Ovary (tissue), 7 donors: ENCODE measurements at regions not wholly inside any gene's neighbourhood (a gene's known extent, or its start where the extent isn't known, plus 50 kb on each side); places are given as distances from the start of the nearest gene placed in this dataset.

ENCODE experiments used
- DNase-seq, 5 donors: peaks; one replicate each; pipeline ENCODE4 v3.0.0-alpha.2; 2019 to 2020
- H3K27ac ChIP-seq, 2 donors: fragments of 200-600 bp; one replicate each; pipeline versions ENCODE4 v1.5.1 to v1.8.0; 2019 to 2022
- H3K27me3 ChIP-seq: fragments of 200-600 bp; one replicate; pipeline ENCODE4 v1.8.0; 2022
- H3K36me3 ChIP-seq: fragments of 200-600 bp; sonication (generic); one replicate; pipeline ENCODE4 v1.5.1; 2019
- H3K4me1 ChIP-seq: one replicate; pipeline ENCODE4 v1.8.1; 2013; ENCODE audit warnings: mild to moderate bottlenecking, moderate library complexity; ENCODE audit not compliant: insufficient read depth
- H3K4me3 ChIP-seq: fragments of 200-600 bp; sonication (generic); one replicate; pipeline ENCODE4 v1.5.1; 2017
- H3K9me3 ChIP-seq, 2 donors: fragments of 200-600 bp in 1 of 2; sonication (generic) in 1 of 2; one replicate each; pipeline versions ENCODE4 v1.5.1 to v1.8.1; 2013 to 2019; ENCODE audit warnings: mild to moderate bottlenecking in 1 of 2, moderate library complexity in 1 of 2
- EP300 ChIP-seq: sonication (generic); formaldehyde crosslinking; IDR thresholded peaks from one replicate; pipeline ENCODE4 v1.6.1; 2017; ENCODE audit warnings: antibody characterized with exemption
- POLR2A ChIP-seq: fragments of 450-650 bp; IDR thresholded peaks from one replicate; pipeline ENCODE4 v1.6.1; 2017; ENCODE audit warnings: antibody characterized with exemption, mild to moderate bottlenecking, moderate library complexity
- WGBS, 3 donors: extraction: QIAGEN DNeasy Blood & Tissue Kit in 1 of 3; methylation state at CpG; one replicate each; pipeline versions ENCODE4 v1.1.5 to v1.1.7; 2013 to 2017; 5-methylcytosine and 5-hydroxymethylcytosine counted together
- intact Hi-C, 4 donors: fragments of 100-400 bp; cut with DNase I; formaldehyde crosslinking; loops; one replicate each; pipeline versions ENCODE4 v1.11.0 to v1.15.1; 2022 to 2023
- TF ChIP-seq, protein P1 (sequence below), 3 donors: fragments of 450-650 bp in 2 of 3; fragments of 200-600 bp in 1 of 3; IDR thresholded peaks; one replicate each; pipeline versions ENCODE4 v1.5.1 to v1.8.0; 2016 to 2022; ENCODE audit warnings: antibody characterized with exemption in 3 of 3, mild to moderate bottlenecking in 1 of 3
- donor health status: DM: no; HTN: no; CAD: no; lungs with moderate emphysema.
- donor health status: DM: no; HTN: no; CAD: no.
- donor health status: Bipolar disorder and iron deficiency.
- donor health status: DM: no; HTN: no; CAD: no.
- donor health status: DM: yes; HTN: yes; CAD: no.

GRCh38 chr10:57743711-57744110 lies 524.0 kb downstream of the IPMK start:
- Histone ChIP-seq H3K4me1 (no peaks in the 10 kb centered on the region), H3K36me3 (no peaks in the 10 kb centered on the region), H3K4me3 (no peak overlapping the region), H3K27ac (no peak overlapping the region), H3K27me3 (no peaks in the 10 kb centered on the region), H3K9me3 (no peaks in the 10 kb centered on the region)
- WGBS, 3 donors = 61 to 63% (median 61%) methylated on average over 1 of the region's 1 CpG
- intact Hi-C loops = no loop called here
- TF ChIP-seq POLR2A = no peak
- no peak for TF ChIP-seq EP300
- TF ChIP-seq, protein P1, sequence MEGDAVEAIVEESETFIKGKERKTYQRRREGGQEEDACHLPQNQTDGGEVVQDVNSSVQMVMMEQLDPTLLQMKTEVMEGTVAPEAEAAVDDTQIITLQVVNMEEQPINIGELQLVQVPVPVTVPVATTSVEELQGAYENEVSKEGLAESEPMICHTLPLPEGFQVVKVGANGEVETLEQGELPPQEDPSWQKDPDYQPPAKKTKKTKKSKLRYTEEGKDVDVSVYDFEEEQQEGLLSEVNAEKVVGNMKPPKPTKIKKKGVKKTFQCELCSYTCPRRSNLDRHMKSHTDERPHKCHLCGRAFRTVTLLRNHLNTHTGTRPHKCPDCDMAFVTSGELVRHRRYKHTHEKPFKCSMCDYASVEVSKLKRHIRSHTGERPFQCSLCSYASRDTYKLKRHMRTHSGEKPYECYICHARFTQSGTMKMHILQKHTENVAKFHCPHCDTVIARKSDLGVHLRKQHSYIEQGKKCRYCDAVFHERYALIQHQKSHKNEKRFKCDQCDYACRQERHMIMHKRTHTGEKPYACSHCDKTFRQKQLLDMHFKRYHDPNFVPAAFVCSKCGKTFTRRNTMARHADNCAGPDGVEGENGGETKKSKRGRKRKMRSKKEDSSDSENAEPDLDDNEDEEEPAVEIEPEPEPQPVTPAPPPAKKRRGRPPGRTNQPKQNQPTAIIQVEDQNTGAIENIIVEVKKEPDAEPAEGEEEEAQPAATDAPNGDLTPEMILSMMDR (IDR thresholded peaks at IDR 0.05) = no peak
- no peak for DNase-seq

DNA sequence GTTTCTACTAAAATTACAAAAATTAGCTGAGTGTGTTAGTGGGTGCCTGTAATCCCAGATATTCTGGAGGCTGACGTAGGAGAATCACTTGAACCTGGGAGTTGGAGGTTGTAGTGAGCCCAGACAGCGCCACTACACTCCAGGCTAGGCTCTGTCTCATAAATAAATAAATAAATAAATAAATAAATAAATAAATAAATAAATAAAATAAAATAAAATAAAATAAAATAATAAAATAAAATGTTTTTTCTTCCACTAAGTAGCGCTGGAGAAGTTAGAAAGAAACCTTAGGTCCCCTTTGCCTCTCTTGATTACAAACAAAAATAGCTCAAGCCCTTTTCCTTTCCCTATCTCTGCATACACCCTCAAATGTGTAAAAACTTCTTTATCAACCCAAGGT lies 525.9 kb downstream of the IPMK start:
- H3K9me3 ChIP-seq = no peaks in the 10 kb centered on the region
- no peaks in the 10 kb centered on the region for H3K36me3 ChIP-seq
- no peaks in the 10 kb centered on the region for H3K27me3 ChIP-seq
- H3K4me1 ChIP-seq = no peaks in the 10 kb centered on the region
- TF ChIP-seq, protein P1 (IDR thresholded peaks at IDR 0.05) = no peak
- TF ChIP-seq EP300 = no peak
- TF ChIP-seq POLR2A = no peak
- no peak for DNase-seq
- no peak overlapping the region for H3K4me3 ChIP-seq
- intact Hi-C loops = no loop called here
- no peak overlapping the region for H3K27ac ChIP-seq
- WGBS, 3 donors = 88 to 95% (median 92%) methylated on average over 3 of the region's 3 CpGs

DNA sequence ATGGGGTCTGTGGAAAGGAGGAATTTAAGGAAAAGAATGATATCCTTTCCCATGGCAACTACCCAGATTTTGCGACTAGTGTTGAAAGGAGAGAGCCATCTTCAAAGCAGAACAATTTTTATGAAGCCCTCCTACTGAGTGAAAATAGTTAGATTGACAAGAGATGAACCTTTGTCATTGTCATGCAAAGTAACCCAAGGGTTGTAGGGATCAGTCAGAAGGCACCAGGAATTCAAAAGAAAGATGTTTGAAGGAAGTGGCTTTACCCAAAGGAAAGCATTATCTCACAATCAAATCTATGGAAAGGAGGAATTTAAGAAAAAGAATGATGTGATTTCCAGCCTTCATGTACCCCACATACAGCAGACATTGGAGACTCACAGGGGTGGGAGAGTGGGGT lies 544.4 kb downstream of the IPMK start:
- no peaks in the 10 kb centered on the region for H3K9me3 ChIP-seq
- no peaks in the 10 kb centered on the region for H3K4me1 ChIP-seq
- WGBS, 3 donors = 66 to 76% (median 66%) methylated on average over 1 of the region's 1 CpG
- intact Hi-C loops = no loop called here
- no peaks in the 10 kb centered on the region for H3K27me3 ChIP-seq
- DNase-seq = no peak
- no peak overlapping the region for H3K4me3 ChIP-seq
- TF ChIP-seq, protein P1 (IDR thresholded peaks at IDR 0.05) = no peak
- no peak for TF ChIP-seq POLR2A
- TF ChIP-seq EP300 = no peak
- H3K36me3 ChIP-seq = no peaks in the 10 kb centered on the region
- H3K27ac ChIP-seq = no peak overlapping the region

DNA sequence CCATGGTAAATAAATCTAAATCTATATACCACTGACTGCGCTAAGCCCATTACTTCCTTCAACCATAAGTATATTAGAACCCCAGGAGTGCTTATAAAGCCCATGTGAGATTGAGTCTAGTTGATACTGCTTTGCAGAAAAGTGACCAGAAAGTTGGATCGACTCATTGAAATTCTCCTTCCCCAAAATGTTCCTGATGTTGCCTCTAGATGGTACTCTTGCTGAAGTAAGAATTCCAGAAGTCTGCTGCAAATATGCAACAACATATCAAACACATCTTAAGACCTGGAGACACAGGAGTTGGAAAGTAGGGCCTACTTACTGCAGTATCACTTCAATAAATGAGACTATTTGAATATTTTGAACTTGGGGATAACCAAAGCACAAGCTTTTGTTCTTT lies 550.8 kb downstream of the IPMK start:
- H3K4me1 ChIP-seq = no peaks in the 10 kb centered on the region
- TF ChIP-seq POLR2A (no peak), EP300 (no peak)
- TF ChIP-seq, protein P1 (IDR thresholded peaks at IDR 0.05) = no peak
- no peaks in the 10 kb centered on the region for H3K36me3 ChIP-seq
- WGBS, 3 donors = 75 to 83% (median 76%) methylated on average over 2 of the region's 2 CpGs
- no peak for DNase-seq
- H3K9me3 ChIP-seq = no peaks in the 10 kb centered on the region
- H3K27ac ChIP-seq = no peak overlapping the region
- intact Hi-C loops = no loop called here
- H3K4me3 ChIP-seq = no peak overlapping the region
- H3K27me3 ChIP-seq = no peaks in the 10 kb centered on the region

- intact Hi-C loops = no loop called here
- no peaks in the 10 kb centered on the region for H3K36me3 ChIP-seq
- H3K4me1 ChIP-seq = no peaks in the 10 kb centered on the region
- H3K4me3 ChIP-seq = no peak overlapping the region
- DNase-seq = no peak
- no peak overlapping the region for H3K27ac ChIP-seq
- 23 to 44% (median 27%) methylated on average over 2 of the region's 2 CpGs for WGBS, 3 donors
- H3K27me3 ChIP-seq = no peaks in the 10 kb centered on the region
- TF ChIP-seq POLR2A (no peak), EP300 (no peak)
- no peaks in the 10 kb centered on the region for H3K9me3 ChIP-seq
Observed at GRCh38 chr10:57715233-57715632, 552.5 kb downstream of the IPMK start.
